HepG2 (cell line): ENCODE measurements at regions not wholly inside any gene's neighbourhood (a gene's known extent, or its start where the extent isn't known, plus 50 kb on each side); places are given as distances from the start of the nearest gene placed in this dataset.
"Not testable (repeated sequence)": the region's sequence is repeated elsewhere in the genome, so short reads cannot be mapped to it uniquely, and the experiment has no call there.

ENCODE experiments used
- ATAC-seq: fragments of 200-7000 bp; cut with Tn5 transposase; 3 replicates; pipeline ENCODE4 v1.9.1; 2020; ENCODE audit warnings: mild to moderate bottlenecking, moderate library complexity
- BruUV-seq: library from RNA; stranded (reverse); fragments of 400-500 nt; replicated peaks from 2 replicates; lab custom pipeline; 2021; lab: Mats Ljungman, UMichigan
- CTCF ChIA-PET: fragments of 300-600 bp; formaldehyde crosslinking; extraction: SDS; loops from one replicate; lab custom pipeline; 2021; ENCODE audit warnings: low total read pairs, inconsistent platforms, low intra/inter-chr PET ratio; lab: Yijun Ruan, JAX
- POLR2A ChIA-PET: fragments of 350-600 bp; sonication (Branson Sonifier 250); formaldehyde crosslinking; loops from one replicate; lab custom pipeline; 2020; ENCODE audit warnings: antibody characterized with exemption, inconsistent platforms; lab: Yijun Ruan, JAX
- DNase-seq: peaks from one replicate; pipeline ENCODE4 v3.0.0-alpha.2; 2015; ENCODE audit warnings: low spot score
- FAIRE-seq: peaks from 3 replicates; lab custom pipeline; 2011; peaks lifted over from hg19 to GRCh38; lab: Jason Lieb, UNC
- H2AFZ ChIP-seq: one replicate; pipeline ENCODE4 v1.6.1; 2011; ENCODE audit warnings: low read length, inconsistent platforms
- H3K27ac ChIP-seq: fragments of 300-600 bp; 3 replicates; pipeline ENCODE4 v1.8.0; 2011; ENCODE audit warnings: mixed run types, mild to moderate bottlenecking, mixed read lengths, low read length, inconsistent platforms; ENCODE audit not compliant: insufficient read depth; ENCODE audit errors: extremely low read length
- H3K27me3 ChIP-seq, 2 experiments: fragments of 200-600 bp in 1 of 2; 2 replicates in 1 of 2; 3 replicates in 1 of 2; pipeline versions ENCODE4 v1.6.0 to v1.8.0; 2011; ENCODE audit warnings: low read length in 2 of 2, mild to moderate bottlenecking in 2 of 2, moderate library complexity in 2 of 2, inconsistent platforms in 1 of 2; ENCODE audit not compliant: insufficient read depth in 2 of 2, control insufficient read depth in 1 of 2
- H3K36me3 ChIP-seq, 2 experiments: fragments of 200-600 bp in 1 of 2; replicated peaks in 1 of 2; 2 replicates in 1 of 2; 3 replicates in 1 of 2; pipeline versions ENCODE4 v1.5.1 to v1.8.0; 2011; ENCODE audit warnings: low read length in 2 of 2, inconsistent platforms in 1 of 2; ENCODE audit not compliant: insufficient read depth in 2 of 2, control insufficient read depth in 1 of 2
- H3K4me1 ChIP-seq: 2 replicates; pipeline ENCODE4 v1.5.1; 2012; ENCODE audit warnings: low read length, inconsistent platforms; ENCODE audit not compliant: insufficient read depth
- H3K4me2 ChIP-seq: 2 replicates; pipeline ENCODE4 v1.6.0; 2011; ENCODE audit warnings: low read depth, low read length, inconsistent platforms
- H3K4me3 ChIP-seq, 3 experiments: fragments of 200-600 bp in 1 of 3; sonication (generic), shearing (Covaris generic) in 1 of 3; replicated peaks in 1 of 3; 2 replicates each; pipeline ENCODE4 v1.5.1; 2011 to 2016; ENCODE audit warnings: low read length in 3 of 3, inconsistent platforms in 2 of 3, low read depth in 2 of 3, mild to moderate bottlenecking in 2 of 3, control low read depth in 1 of 3, mixed read lengths in 1 of 3; ENCODE audit not compliant: insufficient read depth in 1 of 3
- H3K79me2 ChIP-seq: one replicate; pipeline ENCODE4 v1.6.1; 2011; ENCODE audit warnings: low read length, inconsistent platforms; ENCODE audit not compliant: insufficient read depth
- H3K9ac ChIP-seq: 2 replicates; pipeline ENCODE4 v1.6.0; 2011; ENCODE audit warnings: mild to moderate bottlenecking, low read depth, low read length, inconsistent platforms; ENCODE audit not compliant: insufficient read depth
- H3K9me3 ChIP-seq: 2 replicates; pipeline ENCODE4 v1.5.1; 2012; ENCODE audit warnings: mild to moderate bottlenecking, low read length
- H4K20me1 ChIP-seq: 2 replicates; pipeline ENCODE4 v1.6.0; 2011; ENCODE audit warnings: inconsistent platforms, mild to moderate bottlenecking, low read length, moderate library complexity; ENCODE audit not compliant: insufficient read depth
- ARHGAP35 ChIP-seq: sonication (generic); formaldehyde crosslinking; IDR thresholded peaks from 2 replicates; pipeline ENCODE4 v1.9.0; 2022; ENCODE audit warnings: mild to moderate bottlenecking, inconsistent platforms, moderate library complexity, missing genetic modification reagents, borderline replicate concordance
- FOSL1 ChIP-seq: sonication (generic); formaldehyde crosslinking; IDR thresholded peaks from 2 replicates; pipeline ENCODE4 v1.9.0; 2021; ENCODE audit warnings: missing genetic modification reagents, borderline replicate concordance
- MBD4 ChIP-seq: IDR thresholded peaks from 2 replicates; pipeline ENCODE4 v1.6.1; 2012; ENCODE audit warnings: low read length, inconsistent platforms, borderline replicate concordance
- RXRA ChIP-seq: sonication (generic); formaldehyde crosslinking; IDR thresholded peaks from 2 replicates; pipeline ENCODE4 v1.5.1; 2020; ENCODE audit warnings: missing genetic modification reagents
- ZBTB21 ChIP-seq: sonication (generic); formaldehyde crosslinking; IDR thresholded peaks from 2 replicates; pipeline ENCODE4 v1.4.0; 2020; ENCODE audit warnings: missing genetic modification reagents
- ZNF567 ChIP-seq: sonication (generic); formaldehyde crosslinking; IDR thresholded peaks from 2 replicates; pipeline ENCODE4 v1.8.1; 2023; ENCODE audit warnings: mild to moderate bottlenecking, missing genetic modification reagents, borderline replicate concordance
- WGBS: methylation state at CpG from one replicate; pipeline ENCODE4 v1.1.6; 2017; ENCODE audit warnings: low lambda C conversion rate; 5-methylcytosine and 5-hydroxymethylcytosine counted together
- in situ Hi-C: cut with HindIII; loops from 2 replicates; pipeline ENCODE4 v1.10.0; 2017; ENCODE audit warnings: low pct_unique_long_range_greater_than_20kb; ENCODE audit not compliant: extremely low pct_ligation_motif_present
- intact Hi-C: fragments of 100-400 bp; cut with micrococcal nuclease; formaldehyde crosslinking; loops from one replicate; pipeline ENCODE4 v1.10.0; 2022; ENCODE audit not compliant: unreplicated experiment
- TF ChIP-seq, protein P1 (sequence below): sonication (generic); formaldehyde crosslinking; IDR thresholded peaks from 2 replicates; pipeline ENCODE4 v1.4.0; 2020; ENCODE audit warnings: missing genetic modification reagents; ENCODE audit errors: not compliant biosample characterization
- TF ChIP-seq, protein P2 (sequence below): IDR thresholded peaks from 2 replicates; pipeline ENCODE4 v1.6.1; 2012; ENCODE audit warnings: low read depth, low read length, improper control_type of control experiment

DNA sequence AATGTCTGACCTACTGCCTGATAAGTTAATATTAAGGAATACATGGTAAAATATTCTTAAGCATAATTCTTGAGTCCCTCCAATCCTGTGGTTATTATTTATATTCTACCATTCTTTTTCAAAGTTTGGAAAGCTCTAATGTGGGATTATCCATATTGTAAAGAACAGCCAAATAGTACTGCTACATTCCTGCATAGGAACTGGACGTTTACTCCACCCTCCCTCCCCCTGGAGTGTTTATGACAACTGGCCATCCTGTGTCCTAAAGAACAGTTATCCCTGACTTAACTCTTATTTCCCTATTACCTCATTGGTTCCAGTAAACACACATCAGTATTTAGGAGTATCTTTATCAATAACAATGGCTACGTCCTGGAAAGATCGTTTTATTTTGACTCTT lies 308.7 kb upstream of the TFAP2D start:
- Histone ChIP-seq H3K4me3 (no peak overlapping the region), H3K9me3 (no peaks in the 10 kb centered on the region), H3K79me2 (no peaks in the 10 kb centered on the region), H3K36me3 (no peaks in the 10 kb centered on the region), H3K9ac (no peak overlapping the region), H3K27me3 (no peaks in the 10 kb centered on the region), H2AFZ (no peak overlapping the region), H3K4me2 (no peak overlapping the region), H3K4me1 (no peaks in the 10 kb centered on the region), H4K20me1 (no peaks in the 10 kb centered on the region), H3K27ac (no peak overlapping the region)
- ATAC-seq (no peak), FAIRE-seq (no peak), DNase-seq (no peak)
- in situ Hi-C loops = no loop called here
- TF ChIP-seq FOSL1 (CRISPR knock-in tag) (no peak), RXRA (no peak), ZNF567 (no peak)
- TF ChIP-seq, protein P1, sequence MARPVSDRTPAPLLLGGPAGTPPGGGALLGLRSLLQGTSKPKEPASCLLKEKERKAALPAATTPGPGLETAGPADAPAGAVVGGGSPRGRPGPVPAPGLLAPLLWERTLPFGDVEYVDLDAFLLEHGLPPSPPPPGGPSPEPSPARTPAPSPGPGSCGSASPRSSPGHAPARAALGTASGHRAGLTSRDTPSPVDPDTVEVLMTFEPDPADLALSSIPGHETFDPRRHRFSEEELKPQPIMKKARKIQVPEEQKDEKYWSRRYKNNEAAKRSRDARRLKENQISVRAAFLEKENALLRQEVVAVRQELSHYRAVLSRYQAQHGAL (CRISPR knock-in tag) = no peak
- 10% methylated on average over 3 of the region's 3 CpGs for WGBS
- no TSS peak for BruUV-seq
- intact Hi-C loops = no loop called here
- ChIA-PET CTCF (no interaction called here), POLR2A (no interaction called here)

DNA sequence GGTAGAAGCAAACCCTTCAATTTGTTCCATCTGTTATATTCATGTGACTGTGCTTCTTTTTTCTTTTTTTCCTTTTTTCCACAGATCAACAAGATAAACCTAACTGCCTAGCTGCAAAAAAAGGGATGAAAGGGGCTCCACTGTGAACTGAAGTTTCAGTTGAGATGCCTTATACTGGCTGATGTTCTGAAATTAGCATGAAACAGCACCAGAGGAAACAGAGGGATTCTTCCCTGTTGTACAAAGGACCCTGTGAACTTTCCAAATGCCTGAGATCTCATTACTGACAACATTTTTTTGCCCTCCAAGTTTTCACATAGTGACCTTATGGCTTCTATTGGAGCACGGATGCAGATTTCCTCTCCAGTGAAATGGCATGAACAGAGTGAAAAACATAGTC lies 302.7 kb upstream of the TFAP2D start:
- ChIA-PET CTCF (no interaction called here), POLR2A (no interaction called here)
- H3K79me2 ChIP-seq = no peaks in the 10 kb centered on the region
- H2AFZ ChIP-seq = no peak overlapping the region
- no peaks in the 10 kb centered on the region for H3K27me3 ChIP-seq
- FAIRE-seq = no peak
- TF ChIP-seq, protein P2, sequence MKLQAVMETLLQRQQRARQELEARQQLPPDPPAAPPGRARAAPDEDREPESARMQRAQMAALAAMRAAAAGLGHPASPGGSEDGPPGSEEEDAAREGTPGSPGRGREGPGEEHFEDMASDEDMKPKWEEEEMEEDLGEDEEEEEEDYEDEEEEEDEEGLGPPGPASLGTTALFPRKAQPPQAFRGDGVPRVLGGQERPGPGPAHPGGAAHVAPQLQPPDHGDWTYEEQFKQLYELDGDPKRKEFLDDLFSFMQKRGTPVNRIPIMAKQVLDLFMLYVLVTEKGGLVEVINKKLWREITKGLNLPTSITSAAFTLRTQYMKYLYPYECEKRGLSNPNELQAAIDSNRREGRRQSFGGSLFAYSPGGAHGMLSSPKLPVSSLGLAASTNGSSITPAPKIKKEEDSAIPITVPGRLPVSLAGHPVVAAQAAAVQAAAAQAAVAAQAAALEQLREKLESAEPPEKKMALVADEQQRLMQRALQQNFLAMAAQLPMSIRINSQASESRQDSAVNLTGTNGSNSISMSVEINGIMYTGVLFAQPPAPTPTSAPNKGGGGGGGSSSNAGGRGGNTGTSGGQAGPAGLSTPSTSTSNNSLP = no peak
- TF ChIP-seq ARHGAP35 (CRISPR knock-in tag) = no peak
- TF ChIP-seq MBD4 = no peak
- no peak for TF ChIP-seq ZBTB21
- no peak for DNase-seq
- intact Hi-C loops (no loop called here), in situ Hi-C loops (no loop called here)
- no peaks in the 10 kb centered on the region for H3K4me1 ChIP-seq
- no peak overlapping the region for H3K9ac ChIP-seq
- no peaks in the 10 kb centered on the region for H3K9me3 ChIP-seq
- no peak overlapping the region for H3K4me2 ChIP-seq
- H4K20me1 ChIP-seq = no peaks in the 10 kb centered on the region
- no peak for ATAC-seq
- H3K27ac ChIP-seq = no peak overlapping the region
- H3K36me3 ChIP-seq = no peaks in the 10 kb centered on the region
- no peak overlapping the region for H3K4me3 ChIP-seq
- no TSS peak for BruUV-seq
- 17% methylated on average over 1 of the region's 1 CpG for WGBS

DNA sequence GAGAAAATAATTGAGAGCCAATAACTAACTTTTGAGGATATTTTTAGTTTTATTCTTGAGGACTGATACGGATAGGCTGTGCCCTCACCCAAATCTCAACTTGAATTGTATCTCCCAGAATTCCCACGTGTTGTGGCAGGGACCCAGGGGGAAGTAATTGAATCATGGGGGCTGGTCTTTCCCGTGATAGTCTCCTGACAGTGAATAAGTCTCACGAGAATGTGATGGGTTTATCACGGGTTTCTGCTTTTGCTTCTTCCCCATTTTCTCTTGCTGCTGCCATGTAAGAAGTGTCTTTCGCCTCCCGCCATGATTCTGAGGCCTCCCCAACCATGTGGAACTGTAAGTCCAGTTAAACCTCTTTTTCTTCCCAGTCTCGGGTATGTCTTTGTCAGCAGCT lies 292.3 kb upstream of the TFAP2D start:
- H3K27me3 ChIP-seq, H3K36me3 ChIP-seq, FAIRE-seq, H3K4me1 ChIP-seq, H3K4me2 ChIP-seq, H2AFZ ChIP-seq, H3K9me3 ChIP-seq, in situ Hi-C loops, POLR2A ChIA-PET, H3K4me3 ChIP-seq, intact Hi-C loops, ATAC-seq, BruUV-seq, H3K9ac ChIP-seq, H3K79me2 ChIP-seq, H4K20me1 ChIP-seq, CTCF ChIA-PET, DNase-seq, H3K27ac ChIP-seq: not testable (repeated sequence)
- 6% methylated on average over 8 of the region's 8 CpGs for WGBS
